ENCODE measurements at regions not wholly inside any gene's neighbourhood (a gene's known extent, or its start where the extent isn't known, plus 50 kb on each side); places are given as distances from the start of the nearest gene placed in this dataset.

DNA sequence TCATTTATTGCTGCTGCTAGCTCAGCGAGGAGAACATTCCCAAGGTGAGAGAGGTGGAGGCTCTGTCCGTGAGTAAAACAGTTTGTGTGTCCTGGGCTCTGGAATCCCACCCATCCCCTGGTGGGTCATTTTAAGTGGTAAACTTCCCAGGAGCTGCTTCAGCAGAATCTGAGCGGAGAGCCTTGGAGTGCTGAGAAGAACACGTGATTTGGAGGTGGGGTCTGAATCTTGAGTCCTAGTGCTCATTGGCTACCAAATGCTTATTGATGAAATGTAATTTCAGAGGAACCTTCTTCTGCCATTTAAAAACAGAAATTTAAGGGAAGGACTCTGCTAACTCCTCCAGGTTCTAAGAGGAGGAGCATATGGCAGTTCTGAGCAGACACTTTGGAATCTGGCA is 132.4 kb downstream of the CDH26 start:
- no peaks in the 10 kb centered on the region for H3K79me1 ChIP-seq (ENCODE audit: low read depth, low read length)
- no peak overlapping the region for H3K4ac ChIP-seq (ENCODE audit: low read length)
- no peak overlapping the region for H4K91ac ChIP-seq (ENCODE audit: low read depth, low read length, poor library complexity)
- no peak overlapping the region for H3K4me3 ChIP-seq (ENCODE audit: low read length in 2 of 2)
- no peak overlapping the region for H4K8ac ChIP-seq (ENCODE audit: low read depth, low read length)
- WGBS, 2 donors (ENCODE audit: extremely low coverage in 2 of 2, insufficient read length in 2 of 2, insufficient replicate concordance in 1 of 2) = no CpG with 5 or more reads among the region's 4 CpGs
- H2BK12ac ChIP-seq (ENCODE audit: low read length) = no peak overlapping the region
- no peak overlapping the region for H2BK5ac ChIP-seq (ENCODE audit: low read length)
- H2AK5ac ChIP-seq (ENCODE audit: low read depth, low read length) = no peak overlapping the region
- no peak overlapping the region for H3K14ac ChIP-seq (ENCODE audit: low read length)
- no peaks in the 10 kb centered on the region for H3K27me3 ChIP-seq (ENCODE audit: control insufficient read depth in 3 of 3, insufficient read depth in 3 of 3, low read depth in 1 of 3, low read length in 3 of 3)
- no peak overlapping the region for H3K27ac ChIP-seq (replicated peaks; ENCODE audit: low read length)
- H2BK120ac ChIP-seq (ENCODE audit: low read depth, low read length) = no peak overlapping the region
- no peaks in the 10 kb centered on the region for H3K4me1 ChIP-seq (ENCODE audit: control insufficient read depth in 2 of 2, insufficient read depth in 1 of 2, low read depth in 1 of 2, low read length in 2 of 2)
- H3K9me3 ChIP-seq (replicated peaks in 1 of 2; ENCODE audit: control insufficient read depth in 2 of 2, insufficient read depth in 1 of 2, low read depth in 1 of 2, low read length in 2 of 2) = peaks cover 0 to 9% of the 10 kb centered on the region in 2 donors
- no peak overlapping the region for H3K23ac ChIP-seq (ENCODE audit: low read depth, low read length, poor library complexity)
- H3K36me3 ChIP-seq (replicated peaks in 1 of 2; ENCODE audit: control insufficient read depth in 2 of 2, insufficient read depth in 2 of 2, low read length in 2 of 2) = no peaks in the 10 kb centered on the region
- no peak overlapping the region for H2BK15ac ChIP-seq (ENCODE audit: low read length)
- H3K18ac ChIP-seq (ENCODE audit: low read length) = no peak overlapping the region
- H3K9ac ChIP-seq (ENCODE audit: low read depth, low read length, poor library complexity) = no peak overlapping the region
- no peak overlapping the region for H2AFZ ChIP-seq (ENCODE audit: low read length)
- no peak for DNase-seq (ENCODE audit: low spot score)
- no peak overlapping the region for H3K4me2 ChIP-seq (ENCODE audit: insufficient read depth, low read length, poor library complexity, severe bottlenecking)

DNA sequence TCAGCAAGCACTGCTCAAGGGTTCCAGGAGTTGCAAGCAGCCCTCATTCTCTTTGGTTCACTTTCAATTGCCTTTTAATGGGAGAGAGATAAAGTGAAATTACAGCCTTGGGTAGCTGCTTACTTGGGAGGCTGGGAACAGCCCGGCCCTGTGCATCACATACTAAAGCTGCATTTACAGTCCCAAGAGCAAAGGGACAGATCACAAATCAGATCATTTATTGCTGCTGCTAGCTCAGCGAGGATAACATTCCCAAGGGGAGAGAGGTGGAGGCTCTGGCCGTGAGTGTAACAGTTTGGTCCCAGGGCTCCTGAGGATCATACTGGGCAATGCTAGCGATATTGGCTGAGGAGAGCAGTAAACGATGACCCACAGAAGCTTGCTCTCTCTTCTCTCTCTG is 133.1 kb downstream of the CDH26 start:
- Histone ChIP-seq H3K4me2 (ENCODE audit: insufficient read depth, low read length, poor library complexity, severe bottlenecking) (no peak overlapping the region), H3K18ac (ENCODE audit: low read length) (no peak overlapping the region), H2AK5ac (ENCODE audit: low read depth, low read length) (no peak overlapping the region), H2BK5ac (ENCODE audit: low read length) (no peak overlapping the region), H2BK120ac (ENCODE audit: low read depth, low read length) (no peak overlapping the region), H3K27ac (replicated peaks; ENCODE audit: low read length) (no peak overlapping the region), H4K8ac (ENCODE audit: low read depth, low read length) (no peak overlapping the region), H3K14ac (ENCODE audit: low read length) (no peak overlapping the region), H3K36me3 (replicated peaks in 1 of 2; ENCODE audit: control insufficient read depth in 2 of 2, insufficient read depth in 2 of 2, low read length in 2 of 2) (no peaks in the 10 kb centered on the region), H3K9ac (ENCODE audit: low read depth, low read length, poor library complexity) (no peak overlapping the region), H4K91ac (ENCODE audit: low read depth, low read length, poor library complexity) (no peak overlapping the region), H3K4me3 (ENCODE audit: low read length in 2 of 2) (peak overlapping the region in 1 of 2 donors; percentile 42), H3K4ac (ENCODE audit: low read length) (no peak overlapping the region), H3K27me3 (ENCODE audit: control insufficient read depth in 3 of 3, insufficient read depth in 3 of 3, low read depth in 1 of 3, low read length in 3 of 3) (no peaks in the 10 kb centered on the region), H2BK12ac (ENCODE audit: low read length) (no peak overlapping the region), H2BK15ac (ENCODE audit: low read length) (no peak overlapping the region), H2AFZ (ENCODE audit: low read length) (no peak overlapping the region), H3K4me1 (ENCODE audit: control insufficient read depth in 2 of 2, insufficient read depth in 1 of 2, low read depth in 1 of 2, low read length in 2 of 2) (no peaks in the 10 kb centered on the region), H3K23ac (ENCODE audit: low read depth, low read length, poor library complexity) (no peak overlapping the region), H3K9me3 (replicated peaks in 1 of 2; ENCODE audit: control insufficient read depth in 2 of 2, insufficient read depth in 1 of 2, low read depth in 1 of 2, low read length in 2 of 2) (peaks cover 0 to 9% of the 10 kb centered on the region in 2 donors), H3K79me1 (ENCODE audit: low read depth, low read length) (no peaks in the 10 kb centered on the region)
- WGBS, 2 donors (ENCODE audit: extremely low coverage in 2 of 2, insufficient read length in 2 of 2, insufficient replicate concordance in 1 of 2) = no CpG with 5 or more reads among the region's 5 CpGs
- no peak for DNase-seq (ENCODE audit: low spot score)

DNA sequence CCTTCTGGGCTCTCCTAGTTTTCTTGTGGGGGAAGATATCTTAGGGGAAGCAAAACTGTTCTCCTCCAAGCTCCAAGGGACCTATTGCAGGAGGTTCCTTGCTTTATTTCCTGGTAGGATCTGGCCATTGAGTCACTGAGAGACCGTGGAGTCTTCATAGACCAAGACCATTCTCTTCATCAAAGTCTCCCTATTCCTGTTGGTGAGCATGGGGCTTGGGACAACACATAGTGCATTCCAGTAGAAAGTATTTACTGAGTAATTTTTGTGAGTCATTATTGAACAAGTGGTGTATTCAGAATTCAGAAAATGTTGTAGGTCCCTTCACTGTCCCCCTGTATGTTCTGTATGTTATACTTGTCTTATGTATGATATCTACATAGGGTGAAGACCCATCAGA is 133.6 kb downstream of the CDH26 start:
- Histone ChIP-seq H3K23ac (ENCODE audit: low read depth, low read length, poor library complexity) (no peak overlapping the region), H4K8ac (ENCODE audit: low read depth, low read length) (no peak overlapping the region), H4K91ac (ENCODE audit: low read depth, low read length, poor library complexity) (no peak overlapping the region), H2AFZ (ENCODE audit: low read length) (no peak overlapping the region), H2BK120ac (ENCODE audit: low read depth, low read length) (no peak overlapping the region), H3K36me3 (replicated peaks in 1 of 2; ENCODE audit: control insufficient read depth in 2 of 2, insufficient read depth in 2 of 2, low read length in 2 of 2) (no peaks in the 10 kb centered on the region), H3K18ac (ENCODE audit: low read length) (no peak overlapping the region), H3K79me1 (ENCODE audit: low read depth, low read length) (no peaks in the 10 kb centered on the region), H3K27ac (replicated peaks; ENCODE audit: low read length) (no peak overlapping the region), H2BK5ac (ENCODE audit: low read length) (no peak overlapping the region), H2BK12ac (ENCODE audit: low read length) (no peak overlapping the region), H3K14ac (ENCODE audit: low read length) (no peak overlapping the region), H3K4ac (ENCODE audit: low read length) (no peak overlapping the region), H3K9ac (ENCODE audit: low read depth, low read length, poor library complexity) (no peak overlapping the region), H3K9me3 (replicated peaks in 1 of 2; ENCODE audit: control insufficient read depth in 2 of 2, insufficient read depth in 1 of 2, low read depth in 1 of 2, low read length in 2 of 2) (peaks cover 0 to 9% of the 10 kb centered on the region in 2 donors), H3K27me3 (ENCODE audit: control insufficient read depth in 3 of 3, insufficient read depth in 3 of 3, low read depth in 1 of 3, low read length in 3 of 3) (no peaks in the 10 kb centered on the region), H3K4me1 (ENCODE audit: control insufficient read depth in 2 of 2, insufficient read depth in 1 of 2, low read depth in 1 of 2, low read length in 2 of 2) (no peaks in the 10 kb centered on the region), H2BK15ac (ENCODE audit: low read length) (no peak overlapping the region), H2AK5ac (ENCODE audit: low read depth, low read length) (no peak overlapping the region), H3K4me2 (ENCODE audit: insufficient read depth, low read length, poor library complexity, severe bottlenecking) (no peak overlapping the region), H3K4me3 (ENCODE audit: low read length in 2 of 2) (no peak overlapping the region)
- WGBS, 2 donors (ENCODE audit: extremely low coverage in 2 of 2, insufficient read length in 2 of 2, insufficient replicate concordance in 1 of 2) = no CpG with 5 or more reads among the region's 1 CpG
- no peak for DNase-seq (ENCODE audit: low spot score)

DNA sequence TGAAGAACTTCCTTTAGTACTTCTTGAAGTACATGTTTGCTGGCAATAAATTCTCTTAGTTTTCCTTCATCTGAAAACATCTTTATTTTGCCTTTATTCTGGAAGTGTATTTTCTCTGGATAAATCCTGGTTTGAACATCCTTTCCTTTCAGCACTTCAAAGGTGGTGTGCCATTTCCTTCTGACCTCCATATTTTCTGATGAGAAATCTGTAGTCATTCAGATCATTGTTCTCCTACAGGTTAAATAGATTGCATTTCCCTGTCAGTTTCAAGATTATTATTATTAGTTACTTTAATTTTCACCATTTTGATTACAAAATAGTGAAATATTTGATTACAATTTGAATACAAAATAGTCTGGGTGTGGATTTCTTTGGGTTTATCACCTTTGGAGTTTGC is 134.5 kb downstream of the CDH26 start:
- H2BK15ac ChIP-seq (ENCODE audit: low read length) = no peak overlapping the region
- no peak overlapping the region for H3K23ac ChIP-seq (ENCODE audit: low read depth, low read length, poor library complexity)
- no peak overlapping the region for H2BK5ac ChIP-seq (ENCODE audit: low read length)
- no peaks in the 10 kb centered on the region for H3K27me3 ChIP-seq (ENCODE audit: control insufficient read depth in 3 of 3, insufficient read depth in 3 of 3, low read depth in 1 of 3, low read length in 3 of 3)
- H3K4me1 ChIP-seq (ENCODE audit: control insufficient read depth in 2 of 2, insufficient read depth in 1 of 2, low read depth in 1 of 2, low read length in 2 of 2) = no peaks in the 10 kb centered on the region
- H3K18ac ChIP-seq (ENCODE audit: low read length) = no peak overlapping the region
- no peak overlapping the region for H3K9ac ChIP-seq (ENCODE audit: low read depth, low read length, poor library complexity)
- no peak overlapping the region for H2BK12ac ChIP-seq (ENCODE audit: low read length)
- H4K91ac ChIP-seq (ENCODE audit: low read depth, low read length, poor library complexity) = no peak overlapping the region
- no peak overlapping the region for H2AFZ ChIP-seq (ENCODE audit: low read length)
- no peak overlapping the region for H3K4ac ChIP-seq (ENCODE audit: low read length)
- no peaks in the 10 kb centered on the region for H3K36me3 ChIP-seq (replicated peaks in 1 of 2; ENCODE audit: control insufficient read depth in 2 of 2, insufficient read depth in 2 of 2, low read length in 2 of 2)
- H3K27ac ChIP-seq (replicated peaks; ENCODE audit: low read length) = no peak overlapping the region
- no peak overlapping the region for H2AK5ac ChIP-seq (ENCODE audit: low read depth, low read length)
- no peak overlapping the region for H3K4me2 ChIP-seq (ENCODE audit: insufficient read depth, low read length, poor library complexity, severe bottlenecking)
- no peak for DNase-seq (ENCODE audit: low spot score)
- no peak overlapping the region for H3K14ac ChIP-seq (ENCODE audit: low read length)
- peaks cover 0 to 9% of the 10 kb centered on the region in 2 donors for H3K9me3 ChIP-seq (replicated peaks in 1 of 2; ENCODE audit: control insufficient read depth in 2 of 2, insufficient read depth in 1 of 2, low read depth in 1 of 2, low read length in 2 of 2)
- H4K8ac ChIP-seq (ENCODE audit: low read depth, low read length) = no peak overlapping the region
- no peak overlapping the region for H2BK120ac ChIP-seq (ENCODE audit: low read depth, low read length)
- no peak overlapping the region for H3K4me3 ChIP-seq (ENCODE audit: low read length in 2 of 2)
- no peaks in the 10 kb centered on the region for H3K79me1 ChIP-seq (ENCODE audit: low read depth, low read length)

Data from neuronal stem cell (in vitro differentiated cells).